GM23338 (cell line): ENCODE measurements at regions not wholly inside any gene's neighbourhood (a gene's known extent, or its start where the extent isn't known, plus 50 kb on each side); places are given as distances from the start of the nearest gene placed in this dataset.

ENCODE experiments used
- EZH2phosphoT487 ChIP-seq: fragments of 200-600 bp; sonication (generic); IDR thresholded peaks from one replicate; pipeline ENCODE4 v1.8.1; 2018; ENCODE audit warnings: antibody characterized with exemption; ENCODE audit not compliant: unreplicated experiment
- POLR2AphosphoS5 ChIP-seq: IDR thresholded peaks from 2 replicates; pipeline ENCODE4 v1.6.1; 2016; ENCODE audit warnings: antibody characterized with exemption, low read depth
- TF ChIP-seq, protein P1 (sequence below), 2 experiments: fragments of 200-600 bp in 1 of 2; sonication (generic) in 1 of 2; conservative IDR thresholded peaks; 2 replicates each; pipeline versions ENCODE4 v1.5.1 to v1.6.1; 2016 to 2017; ENCODE audit warnings: antibody characterized with exemption in 2 of 2, low read depth in 2 of 2, mild to moderate bottlenecking in 2 of 2, moderate library complexity in 1 of 2

DNA sequence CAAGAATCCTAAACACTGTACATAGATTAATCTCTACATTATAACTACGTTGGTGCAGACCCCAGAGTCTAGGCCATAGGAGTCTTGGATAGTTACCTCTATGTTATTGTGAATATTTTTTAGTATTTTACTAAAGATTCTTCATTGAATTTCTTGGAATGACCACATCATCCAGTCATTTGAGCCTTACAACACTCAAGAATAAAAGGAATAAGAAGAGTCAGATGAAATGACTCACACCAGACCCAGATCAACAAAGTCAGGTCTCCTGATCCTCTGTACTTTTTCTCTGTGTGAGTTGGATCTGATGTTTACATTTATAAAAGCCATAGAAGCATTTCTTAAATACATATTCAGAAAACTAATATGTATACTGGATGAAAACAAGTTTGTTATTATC, 179.2 kb upstream of the ARHGAP20 start:
- TF ChIP-seq POLR2AphosphoS5 (no peak), EZH2phosphoT487 (no peak)
- TF ChIP-seq, protein P1, sequence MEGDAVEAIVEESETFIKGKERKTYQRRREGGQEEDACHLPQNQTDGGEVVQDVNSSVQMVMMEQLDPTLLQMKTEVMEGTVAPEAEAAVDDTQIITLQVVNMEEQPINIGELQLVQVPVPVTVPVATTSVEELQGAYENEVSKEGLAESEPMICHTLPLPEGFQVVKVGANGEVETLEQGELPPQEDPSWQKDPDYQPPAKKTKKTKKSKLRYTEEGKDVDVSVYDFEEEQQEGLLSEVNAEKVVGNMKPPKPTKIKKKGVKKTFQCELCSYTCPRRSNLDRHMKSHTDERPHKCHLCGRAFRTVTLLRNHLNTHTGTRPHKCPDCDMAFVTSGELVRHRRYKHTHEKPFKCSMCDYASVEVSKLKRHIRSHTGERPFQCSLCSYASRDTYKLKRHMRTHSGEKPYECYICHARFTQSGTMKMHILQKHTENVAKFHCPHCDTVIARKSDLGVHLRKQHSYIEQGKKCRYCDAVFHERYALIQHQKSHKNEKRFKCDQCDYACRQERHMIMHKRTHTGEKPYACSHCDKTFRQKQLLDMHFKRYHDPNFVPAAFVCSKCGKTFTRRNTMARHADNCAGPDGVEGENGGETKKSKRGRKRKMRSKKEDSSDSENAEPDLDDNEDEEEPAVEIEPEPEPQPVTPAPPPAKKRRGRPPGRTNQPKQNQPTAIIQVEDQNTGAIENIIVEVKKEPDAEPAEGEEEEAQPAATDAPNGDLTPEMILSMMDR (conservative IDR thresholded peaks at IDR 0.05; ENCODE audit: low read depth in 2 of 2), result no peak
